DND-41 (cell line): ENCODE measurements at regions not wholly inside any gene's neighbourhood (a gene's known extent, or its start where the extent isn't known, plus 50 kb on each side); places are given as distances from the start of the nearest gene placed in this dataset.

Source experiments
- EZH2 ChIP-seq: IDR thresholded peaks from 3 replicates; pipeline ENCODE4 v1.6.1; 2012; ENCODE audit warnings: borderline replicate concordance, low read depth, mild to moderate bottlenecking, moderate library complexity, low read length, inconsistent platforms; ENCODE audit not compliant: severe bottlenecking
- TF ChIP-seq, protein P1 (sequence below): IDR thresholded peaks from 2 replicates; pipeline ENCODE4 v1.5.1; 2012; ENCODE audit warnings: borderline replicate concordance, low read length, moderate library complexity, mild to moderate bottlenecking; ENCODE audit not compliant: poor library complexity, severe bottlenecking; ENCODE audit errors: extremely low read depth

DNA sequence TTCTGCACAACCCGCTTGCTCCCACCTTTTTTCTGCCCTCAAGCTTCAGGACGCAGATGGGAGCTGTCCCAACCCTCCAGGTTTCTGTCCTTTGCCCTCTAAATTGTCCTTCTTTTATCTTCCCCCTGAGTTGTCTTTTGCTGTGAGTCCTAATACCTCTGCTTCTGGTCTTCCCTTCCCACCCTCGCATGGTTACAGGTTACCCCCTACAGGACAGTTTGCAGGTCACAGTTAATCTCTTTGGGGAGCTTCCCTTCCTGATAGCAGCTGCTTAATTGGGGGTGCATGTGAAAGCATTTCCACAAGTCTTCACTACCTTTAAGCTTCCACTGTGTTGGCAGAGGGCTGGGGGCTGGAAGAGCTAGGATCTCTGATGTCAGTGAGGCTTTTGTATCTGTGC, 121.5 kb upstream of the CXCL12 start:
- TF ChIP-seq EZH2 = no peak
- TF ChIP-seq, protein P1, sequence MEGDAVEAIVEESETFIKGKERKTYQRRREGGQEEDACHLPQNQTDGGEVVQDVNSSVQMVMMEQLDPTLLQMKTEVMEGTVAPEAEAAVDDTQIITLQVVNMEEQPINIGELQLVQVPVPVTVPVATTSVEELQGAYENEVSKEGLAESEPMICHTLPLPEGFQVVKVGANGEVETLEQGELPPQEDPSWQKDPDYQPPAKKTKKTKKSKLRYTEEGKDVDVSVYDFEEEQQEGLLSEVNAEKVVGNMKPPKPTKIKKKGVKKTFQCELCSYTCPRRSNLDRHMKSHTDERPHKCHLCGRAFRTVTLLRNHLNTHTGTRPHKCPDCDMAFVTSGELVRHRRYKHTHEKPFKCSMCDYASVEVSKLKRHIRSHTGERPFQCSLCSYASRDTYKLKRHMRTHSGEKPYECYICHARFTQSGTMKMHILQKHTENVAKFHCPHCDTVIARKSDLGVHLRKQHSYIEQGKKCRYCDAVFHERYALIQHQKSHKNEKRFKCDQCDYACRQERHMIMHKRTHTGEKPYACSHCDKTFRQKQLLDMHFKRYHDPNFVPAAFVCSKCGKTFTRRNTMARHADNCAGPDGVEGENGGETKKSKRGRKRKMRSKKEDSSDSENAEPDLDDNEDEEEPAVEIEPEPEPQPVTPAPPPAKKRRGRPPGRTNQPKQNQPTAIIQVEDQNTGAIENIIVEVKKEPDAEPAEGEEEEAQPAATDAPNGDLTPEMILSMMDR = no peak
